GM21528 (cell line): ENCODE measurements at regions not wholly inside any gene's neighbourhood (a gene's known extent, or its start where the extent isn't known, plus 50 kb on each side); places are given as distances from the start of the nearest gene placed in this dataset.
A peak's percentile ranks its signal among the peaks of the same experiment; 100 is the strongest.
"Not testable (repeated sequence)": the region's sequence is repeated elsewhere in the genome, so short reads cannot be mapped to it uniquely, and the experiment has no call there.

Experiments
- ATAC-seq: cut with Tn5 transposase; IDR thresholded peaks from one replicate; pipeline ENCODE4 v1.9.1; 2021; ENCODE audit warnings: mild to moderate bottlenecking, moderate library complexity; ENCODE audit not compliant: unreplicated experiment, low FRiP score

DNA sequence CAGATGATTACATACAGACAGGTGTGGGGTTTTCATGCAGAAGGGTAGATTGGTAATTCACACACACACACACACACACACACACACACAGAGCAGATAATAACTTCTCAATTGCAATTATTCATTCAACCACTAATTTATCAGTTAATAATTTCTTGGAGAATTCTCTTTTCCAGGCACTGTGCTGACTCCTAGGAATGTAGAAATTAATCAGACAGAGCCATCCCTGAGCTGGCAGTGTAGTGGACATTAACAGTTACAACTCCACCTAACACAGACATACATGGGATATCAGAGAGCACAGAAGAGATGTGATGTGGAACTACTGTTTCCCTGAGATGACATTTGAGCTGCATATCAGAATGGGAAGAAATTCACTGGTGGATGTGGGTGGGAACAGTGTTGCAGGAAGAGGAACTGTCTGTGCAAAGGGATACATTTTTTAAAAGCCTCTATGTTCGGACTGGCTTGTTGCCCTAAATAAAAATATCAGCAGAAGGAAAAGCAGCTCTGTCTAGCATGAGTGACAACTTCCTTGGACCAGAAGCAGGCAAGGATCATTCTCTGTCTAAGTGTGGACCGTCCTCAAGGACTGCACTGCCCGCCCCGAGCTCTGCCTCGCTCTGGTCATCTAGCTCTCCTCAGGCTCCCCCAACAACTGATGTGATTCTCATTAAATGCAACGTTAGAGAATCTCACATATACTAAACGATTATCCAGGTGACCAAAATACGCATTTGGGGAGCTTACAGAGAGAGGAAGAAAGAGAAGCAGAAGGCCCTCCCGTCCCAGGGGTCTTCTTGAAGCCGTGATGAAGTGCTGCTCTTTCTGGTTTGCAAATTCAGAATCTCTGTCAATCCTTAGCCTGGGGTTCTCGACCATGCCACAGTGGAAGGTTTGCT lies 173.4 kb upstream of the TRIB2 start:
- peak; percentile 43 for ATAC-seq

GRCh38 chr2:12543978-12544558 lies 172.7 kb upstream of the TRIB2 start:
- ATAC-seq = peak; percentile 81

- no peak for ATAC-seq
Measured at GRCh38 chr2:12547566-12548170, 169.1 kb upstream of the TRIB2 start.

DNA sequence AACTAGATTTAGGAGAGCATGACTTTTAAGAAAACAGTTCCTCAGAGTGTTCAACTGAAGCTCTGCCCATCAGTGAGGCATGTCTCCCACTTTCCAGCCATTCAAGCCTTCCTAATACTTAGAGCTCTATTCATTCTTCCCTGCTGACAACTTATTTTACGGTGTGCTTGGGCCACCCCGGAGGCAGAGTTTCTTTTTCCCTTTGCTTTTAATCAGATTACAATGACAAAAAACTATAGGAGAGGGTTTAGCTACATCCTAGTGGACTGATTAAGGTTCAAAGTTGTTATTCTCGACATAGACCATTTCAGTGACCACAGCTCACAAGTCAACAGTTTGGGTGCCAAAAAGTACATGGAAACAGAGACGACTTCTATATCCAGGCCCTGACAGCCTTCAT lies 167.8 kb upstream of the TRIB2 start:
- ATAC-seq = no peak

GRCh38 chr2:12549641-12550040 lies 167.1 kb upstream of the TRIB2 start:
- ATAC-seq = no peak

DNA sequence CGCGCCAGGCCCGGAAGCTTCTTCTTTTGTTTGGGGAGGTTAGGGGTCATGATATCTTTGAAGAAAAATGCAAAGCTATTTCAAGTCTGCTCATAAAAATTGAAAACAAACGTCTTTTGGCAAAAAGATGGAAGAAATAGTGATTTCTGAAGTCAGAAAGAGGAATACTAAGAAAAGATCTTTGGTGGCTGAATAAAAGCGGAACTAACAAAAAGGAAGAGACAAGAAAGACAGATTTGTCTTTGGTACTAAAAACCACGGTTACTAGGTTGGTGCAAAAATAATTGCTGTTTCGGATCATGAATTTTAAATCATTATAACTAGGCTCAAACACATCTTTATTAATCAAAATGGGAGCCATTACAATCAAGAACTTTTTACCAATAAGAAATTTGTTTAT lies 164.6 kb upstream of the TRIB2 start:
- no peak for ATAC-seq

DNA sequence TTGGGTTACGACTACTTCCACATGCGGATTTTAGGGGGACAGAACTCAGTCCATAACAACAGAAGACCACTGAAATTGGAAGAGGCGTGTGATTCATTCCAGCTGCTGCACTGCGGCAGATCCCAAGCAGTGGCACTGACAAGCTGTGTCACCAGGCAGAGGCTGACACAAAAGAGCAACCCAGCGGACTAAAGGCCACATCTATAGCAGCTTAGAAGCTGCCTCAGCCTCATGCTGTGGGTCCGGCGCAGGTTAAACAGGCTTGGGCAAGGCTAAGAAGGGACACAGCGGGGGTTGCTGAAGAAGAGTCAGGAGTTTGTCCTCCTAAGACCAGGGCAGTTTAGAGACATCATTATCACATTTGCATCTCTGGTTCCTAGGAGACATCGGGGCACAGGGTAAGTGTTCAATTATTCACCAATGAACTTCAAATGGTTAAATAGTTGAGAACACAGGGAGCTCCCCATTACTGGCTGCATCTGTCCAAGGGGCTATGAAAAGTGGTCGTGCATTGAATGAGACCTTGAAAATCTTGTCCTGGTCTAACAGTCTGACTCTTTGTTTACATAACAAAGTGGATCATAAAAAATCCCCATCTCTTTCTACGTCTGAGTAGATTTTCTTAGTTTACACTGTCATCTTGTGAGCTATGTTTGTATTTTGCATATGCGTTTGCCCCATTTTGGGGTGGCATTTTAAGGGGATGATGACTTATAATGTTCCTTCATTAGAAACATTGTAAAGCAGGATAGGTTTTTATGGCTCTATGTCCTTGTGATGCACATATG lies 162.3 kb upstream of the TRIB2 start:
- peak; percentile 7 for ATAC-seq

GRCh38 chr2:12555012-12555645 lies 161.6 kb upstream of the TRIB2 start:
- ATAC-seq = peak; percentile 53

GRCh38 chr2:12556762-12557161 lies 160.0 kb upstream of the TRIB2 start:
- no peak for ATAC-seq

- ATAC-seq = no peak
Measured at GRCh38 chr2:12557688-12558087, 159.0 kb upstream of the TRIB2 start.

GRCh38 chr2:12558519-12558918 lies 158.2 kb upstream of the TRIB2 start:
- ATAC-seq = no peak

DNA sequence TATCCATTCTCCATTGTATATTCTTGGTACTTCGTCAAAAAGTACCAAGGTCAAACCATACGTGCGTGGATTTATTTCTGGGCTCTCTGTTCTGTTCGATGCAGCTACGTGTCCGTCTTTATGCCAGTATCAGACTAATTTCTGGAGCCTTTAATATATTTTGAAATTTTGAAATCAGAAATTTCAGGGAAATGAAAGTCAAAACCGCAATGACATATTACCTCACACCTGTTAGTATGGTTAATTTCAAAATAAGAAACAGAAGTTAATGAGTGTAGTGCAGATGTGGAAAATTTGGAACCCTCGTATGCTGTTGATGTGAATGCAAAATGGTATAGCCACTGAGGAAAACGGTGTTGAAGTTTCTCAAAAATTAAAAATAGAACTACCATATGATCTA lies 156.1 kb upstream of the TRIB2 start:
- ATAC-seq = no peak

GRCh38 chr2:12567411-12567810 lies 149.3 kb upstream of the TRIB2 start:
- ATAC-seq = no peak

GRCh38 chr2:12569510-12569909 lies 147.2 kb upstream of the TRIB2 start:
- ATAC-seq = not testable (repeated sequence)

DNA sequence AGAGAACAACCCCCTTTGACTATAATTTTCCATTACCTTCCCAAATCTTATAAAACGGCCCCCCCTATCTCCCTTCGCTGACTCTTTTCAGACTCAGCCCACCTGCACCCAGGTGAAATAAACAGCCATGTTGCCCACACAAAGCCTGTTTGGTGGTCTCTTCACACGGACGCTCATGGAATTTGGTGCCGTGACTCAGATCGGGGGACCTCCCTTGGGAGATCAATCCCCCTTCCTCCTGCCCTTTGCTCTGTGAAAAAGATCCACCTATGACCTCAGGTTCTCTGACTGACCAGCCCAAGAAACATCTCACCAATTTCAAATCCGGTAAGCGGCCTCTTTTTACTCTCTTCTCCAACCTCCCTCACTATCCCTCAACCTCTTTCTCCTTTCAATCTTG lies 146.8 kb upstream of the TRIB2 start:
- ATAC-seq = not testable (repeated sequence)

DNA sequence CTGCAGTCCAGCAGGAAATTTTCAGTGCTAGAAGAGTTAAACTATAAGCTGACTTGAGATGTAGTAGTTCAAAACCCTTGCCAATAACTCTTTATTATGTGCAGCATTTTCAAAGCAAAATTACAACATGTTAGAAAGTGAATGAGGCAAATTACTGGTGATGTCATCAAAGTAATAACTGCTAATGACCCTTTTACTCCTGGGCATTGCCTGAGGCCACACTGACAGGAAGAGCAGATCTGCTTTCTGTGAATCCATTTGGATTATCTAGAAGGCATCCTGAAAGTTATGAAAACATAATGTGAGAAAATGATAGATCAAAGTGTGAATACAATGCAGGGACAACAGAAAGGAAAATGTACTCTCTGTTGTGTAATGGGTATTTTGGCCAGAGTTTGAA lies 139.6 kb upstream of the TRIB2 start:
- ATAC-seq = no peak

DNA sequence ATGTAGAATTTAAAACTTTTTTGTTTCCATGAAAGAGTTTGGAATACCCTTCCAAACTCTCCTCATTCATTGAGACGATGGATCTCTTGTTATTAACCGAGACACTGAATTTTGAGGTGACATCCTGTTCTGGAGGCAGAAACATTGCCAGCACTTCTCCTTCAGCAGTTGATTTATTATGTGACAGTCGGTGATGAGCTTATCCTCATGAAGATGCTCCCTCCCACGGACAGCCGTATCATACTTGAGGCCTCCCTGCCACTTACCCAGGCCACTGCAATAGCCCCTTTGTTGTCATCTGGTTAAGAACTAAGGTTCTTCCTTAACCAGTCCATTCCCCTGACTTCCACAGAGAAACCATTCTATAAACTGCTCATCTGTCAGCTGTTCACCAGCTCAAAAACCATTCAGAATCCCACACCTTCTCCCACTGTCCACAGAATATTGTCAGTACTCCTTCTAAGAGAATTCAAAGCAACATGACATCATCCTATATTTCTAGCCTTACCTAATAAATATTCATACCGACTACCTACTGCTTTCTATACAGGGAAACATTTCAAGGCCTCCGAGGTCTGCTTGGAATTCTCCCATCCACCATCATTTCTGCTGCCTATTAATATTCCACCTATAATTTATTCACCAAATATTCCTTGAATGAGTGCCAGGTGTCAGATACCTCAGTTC lies 139.0 kb upstream of the TRIB2 start:
- ATAC-seq = no peak

GRCh38 chr2:12579018-12579417 lies 137.7 kb upstream of the TRIB2 start:
- no peak for ATAC-seq

GRCh38 chr2:12584338-12584737 lies 132.4 kb upstream of the TRIB2 start:
- no peak for ATAC-seq

GRCh38 chr2:12585784-12586183 lies 131.0 kb upstream of the TRIB2 start:
- no peak for ATAC-seq
